ENCODE measurements at regions not wholly inside any gene's neighbourhood (a gene's known extent, or its start where the extent isn't known, plus 50 kb on each side); places are given as distances from the start of the nearest gene placed in this dataset.

- no peaks in the 10 kb centered on the region for H3K9me3 ChIP-seq (ENCODE audit: control insufficient read depth, insufficient read depth, low read length)
Measured at GRCh38 chrX:39682778-39683177, 415.0 kb downstream of the BCOR start.

GRCh38 chrX:39688219-39688575, 409.6 kb downstream of the BCOR start:
- TF ChIP-seq CTCF (IDR thresholded peaks at IDR 0.05; ENCODE audit: low read depth, low read length, poor library complexity, severe bottlenecking) (no peak), EZH2phosphoT487 (IDR thresholded peaks at IDR 0.05; ENCODE audit: borderline replicate concordance, low read length) (no peak)
- H3K79me2 ChIP-seq (ENCODE audit: control insufficient read depth, low read length) = no peaks in the 10 kb centered on the region
- H3K36me3 ChIP-seq (ENCODE audit: control insufficient read depth, low read length) = no peaks in the 10 kb centered on the region
- no peak overlapping the region for H3K27ac ChIP-seq (ENCODE audit: low read depth, low read length)
- H3F3A ChIP-seq (ENCODE audit: control insufficient read depth, insufficient read depth) = no peaks in the 10 kb centered on the region
- no peak overlapping the region for H3K4me2 ChIP-seq (ENCODE audit: low read length)
- no peak overlapping the region for H3K4me3 ChIP-seq (ENCODE audit: low read length)
- no peaks in the 10 kb centered on the region for H3K4me1 ChIP-seq (ENCODE audit: control insufficient read depth, low read length)
- no peaks in the 10 kb centered on the region for H3K9me3 ChIP-seq (ENCODE audit: control insufficient read depth, insufficient read depth, low read length)
- H4K20me1 ChIP-seq (ENCODE audit: control insufficient read depth, insufficient read depth, low read depth, low read length) = no peaks in the 10 kb centered on the region
- no peaks in the 10 kb centered on the region for H3K27me3 ChIP-seq (ENCODE audit: control insufficient read depth, low read length)
- H3K9me2 ChIP-seq (replicated peaks; ENCODE audit: control insufficient read depth, low read length) = no peaks in the 10 kb centered on the region

More at GRCh38 chrX:39682778-39683177, 415.0 kb downstream of the BCOR start:
- Histone ChIP-seq H3K9me2 (replicated peaks; ENCODE audit: control insufficient read depth, low read length) (no peaks in the 10 kb centered on the region), H4K20me1 (ENCODE audit: control insufficient read depth, insufficient read depth, low read depth, low read length) (no peaks in the 10 kb centered on the region), H3K4me2 (ENCODE audit: low read length) (no peak overlapping the region), H3F3A (ENCODE audit: control insufficient read depth, insufficient read depth) (no peaks in the 10 kb centered on the region), H3K27me3 (ENCODE audit: control insufficient read depth, low read length) (no peaks in the 10 kb centered on the region), H3K4me3 (ENCODE audit: low read length) (no peak overlapping the region), H3K36me3 (ENCODE audit: control insufficient read depth, low read length) (no peaks in the 10 kb centered on the region), H3K79me2 (ENCODE audit: control insufficient read depth, low read length) (no peaks in the 10 kb centered on the region), H3K4me1 (ENCODE audit: control insufficient read depth, low read length) (no peaks in the 10 kb centered on the region), H3K27ac (ENCODE audit: low read depth, low read length) (no peak overlapping the region)
- TF ChIP-seq CTCF (IDR thresholded peaks at IDR 0.05; ENCODE audit: low read depth, low read length, poor library complexity, severe bottlenecking) = no peak
- no peak for TF ChIP-seq EZH2phosphoT487 (IDR thresholded peaks at IDR 0.05; ENCODE audit: borderline replicate concordance, low read length)

GRCh38 chrX:39688576-39689375, 409.0 kb downstream of the BCOR start:
- Histone ChIP-seq H3K9me2 (replicated peaks; ENCODE audit: control insufficient read depth, low read length) (no peaks in the 10 kb centered on the region), H3K36me3 (ENCODE audit: control insufficient read depth, low read length) (no peaks in the 10 kb centered on the region), H3K4me2 (ENCODE audit: low read length) (no peak overlapping the region), H3K27me3 (ENCODE audit: control insufficient read depth, low read length) (no peaks in the 10 kb centered on the region), H3K79me2 (ENCODE audit: control insufficient read depth, low read length) (no peaks in the 10 kb centered on the region), H3F3A (ENCODE audit: control insufficient read depth, insufficient read depth) (no peaks in the 10 kb centered on the region), H3K27ac (ENCODE audit: low read depth, low read length) (no peak overlapping the region), H3K4me3 (ENCODE audit: low read length) (no peak overlapping the region), H3K4me1 (ENCODE audit: control insufficient read depth, low read length) (no peaks in the 10 kb centered on the region), H3K9me3 (ENCODE audit: control insufficient read depth, insufficient read depth, low read length) (no peaks in the 10 kb centered on the region), H4K20me1 (ENCODE audit: control insufficient read depth, insufficient read depth, low read depth, low read length) (no peaks in the 10 kb centered on the region)
- TF ChIP-seq EZH2phosphoT487 (IDR thresholded peaks at IDR 0.05; ENCODE audit: borderline replicate concordance, low read length) (no peak), CTCF (IDR thresholded peaks at IDR 0.05; ENCODE audit: low read depth, low read length, poor library complexity, severe bottlenecking) (no peak)

Data from DOHH2 (cell line).